ENCODE measurements at regions not wholly inside any gene's neighbourhood (a gene's known extent, or its start where the extent isn't known, plus 50 kb on each side); places are given as distances from the start of the nearest gene placed in this dataset.

- no peak for TF ChIP-seq CTCF (conservative IDR thresholded peaks at IDR 0.05)
- TF ChIP-seq EZH2 (IDR thresholded peaks at IDR 0.05; ENCODE audit: low read depth), result no peak
These were observed 762.1 kb upstream of the TMEM132C start for GRCh38 chr12:127504874-127505273.
